HK-2 (cell line): ENCODE measurements at regions not wholly inside any gene's neighbourhood (a gene's known extent, or its start where the extent isn't known, plus 50 kb on each side); places are given as distances from the start of the nearest gene placed in this dataset.

ENCODE experiments used
- DNase-seq: peaks from one replicate; pipeline ENCODE4 v3.0.0-alpha.2; 2018; ENCODE audit not compliant: unreplicated experiment

GRCh38 chr12:4134448-4135263 lies 138.9 kb upstream of the CCND2 start:
- DNase-seq, result no peak

GRCh38 chr12:4133636-4134447 lies 139.7 kb upstream of the CCND2 start:
- no peak for DNase-seq

GRCh38 chr12:4133029-4133428 lies 140.5 kb upstream of the CCND2 start:
- no peak for DNase-seq

GRCh38 chr12:4121506-4122020 lies 152.0 kb upstream of the CCND2 start:
- no peak for DNase-seq

GRCh38 chr12:4120316-4120917 lies 153.1 kb upstream of the CCND2 start:
- DNase-seq, result no peak

GRCh38 chr12:4119157-4119761 lies 154.3 kb upstream of the CCND2 start:
- DNase-seq, result no peak

GRCh38 chr12:4118601-4119156 lies 154.9 kb upstream of the CCND2 start:
- DNase-seq, result no peak

GRCh38 chr12:4118017-4118510 lies 155.5 kb upstream of the CCND2 start:
- DNase-seq, result no peak

- DNase-seq, result no peak
Observed at GRCh38 chr12:4117386-4118016, 156.1 kb upstream of the CCND2 start.

GRCh38 chr12:4116251-4117111 lies 157.1 kb upstream of the CCND2 start:
- no peak for DNase-seq

GRCh38 chr12:4115570-4115969 lies 158.0 kb upstream of the CCND2 start:
- DNase-seq, result no peak

- no peak for DNase-seq
Observed at GRCh38 chr12:4114986-4115385, 158.6 kb upstream of the CCND2 start.

GRCh38 chr12:4112734-4113325 lies 160.7 kb upstream of the CCND2 start:
- DNase-seq, result no peak

GRCh38 chr12:4112290-4112689 lies 161.3 kb upstream of the CCND2 start:
- no peak for DNase-seq

GRCh38 chr12:4111010-4111409 lies 162.6 kb upstream of the CCND2 start:
- no peak for DNase-seq

GRCh38 chr12:4109826-4110225 lies 163.7 kb upstream of the CCND2 start:
- no peak for DNase-seq

- no peak for DNase-seq
Observed at GRCh38 chr12:4108803-4109345, 164.7 kb upstream of the CCND2 start.

- DNase-seq, result no peak
Observed at GRCh38 chr12:4107911-4108697, 165.5 kb upstream of the CCND2 start.
